CD14-positive monocyte (primary cell): ENCODE measurements at regions not wholly inside any gene's neighbourhood (a gene's known extent, or its start where the extent isn't known, plus 50 kb on each side); places are given as distances from the start of the nearest gene placed in this dataset.

Experiments
- DNase-seq, 3 donors: peaks; one replicate each; pipeline ENCODE4 v3.0.0-alpha.2; 2011 to 2022
- H2AFZ ChIP-seq: 2 replicates; pipeline ENCODE4 v1.6.0; 2012; ENCODE audit warnings: mild to moderate bottlenecking, low read depth, low read length, inconsistent platforms; ENCODE audit not compliant: insufficient read depth, poor library complexity, severe bottlenecking
- H3K27ac ChIP-seq, 2 donors: 1 replicate in 1 of 2; 2 replicates in 1 of 2; pipeline ENCODE4 v1.5.1; 2012 to 2013; ENCODE audit warnings: low read length in 2 of 2, control low read depth in 1 of 2, inconsistent platforms in 1 of 2, low read depth in 1 of 2, mild to moderate bottlenecking in 1 of 2
- H3K27me3 ChIP-seq, 2 donors: one replicate each; pipeline versions ENCODE4 v1.6.0 to v1.6.1; 2011 to 2013; ENCODE audit warnings: low read length in 2 of 2; ENCODE audit not compliant: control insufficient read depth in 2 of 2, insufficient read depth in 2 of 2
- H3K36me3 ChIP-seq, 2 donors: replicated peaks in 1 of 2; 1 replicate in 1 of 2; 2 replicates in 1 of 2; pipeline versions ENCODE4 v1.5.1 to v1.6.1; 2012 to 2013; ENCODE audit warnings: low read length in 2 of 2, control low read depth in 1 of 2, inconsistent platforms in 1 of 2, mild to moderate bottlenecking in 1 of 2; ENCODE audit not compliant: insufficient read depth in 2 of 2, control insufficient read depth in 1 of 2
- H3K4me1 ChIP-seq, 2 donors: 1 replicate in 1 of 2; 2 replicates in 1 of 2; pipeline versions ENCODE4 v1.5.1 to v1.6.1; 2012 to 2013; ENCODE audit warnings: low read length in 2 of 2, control low read depth in 1 of 2, inconsistent platforms in 1 of 2, mild to moderate bottlenecking in 1 of 2, moderate library complexity in 1 of 2; ENCODE audit not compliant: insufficient read depth in 2 of 2, control insufficient read depth in 1 of 2
- H3K4me2 ChIP-seq: replicated peaks from 2 replicates; pipeline ENCODE3; 2012; ENCODE audit warnings: low read length, moderate library complexity, mild to moderate bottlenecking; ENCODE audit not compliant: poor library complexity, severe bottlenecking; ENCODE audit errors: extremely low read depth
- H3K4me3 ChIP-seq, 3 experiments: fragments of 200-600 bp in 1 of 3; sonication (generic) in 1 of 3; replicated peaks in 1 of 3; 1 replicate in 2 of 3; 2 replicates in 1 of 3; pipeline ENCODE4 v1.5.1; 2011 to 2013; ENCODE audit warnings: low read length in 3 of 3, mild to moderate bottlenecking in 3 of 3, control low read depth in 2 of 3, low read depth in 2 of 3, inconsistent platforms in 1 of 3, moderate library complexity in 1 of 3
- H3K79me2 ChIP-seq: 2 replicates; pipeline ENCODE4 v1.6.0; 2012; ENCODE audit warnings: mild to moderate bottlenecking, control low read depth, inconsistent platforms, low read length, moderate library complexity; ENCODE audit not compliant: insufficient read depth
- H3K9ac ChIP-seq: 2 replicates; pipeline ENCODE4 v1.6.0; 2017; ENCODE audit warnings: low read length, mild to moderate bottlenecking; ENCODE audit not compliant: insufficient read depth, poor library complexity, severe bottlenecking
- H3K9me3 ChIP-seq, 2 donors: replicated peaks in 1 of 2; 1 replicate in 1 of 2; 2 replicates in 1 of 2; pipeline versions ENCODE4 v1.5.1 to v1.6.1; 2012 to 2013; ENCODE audit warnings: low read length in 2 of 2, control low read depth in 1 of 2; ENCODE audit not compliant: control insufficient read depth in 1 of 2, insufficient read depth in 1 of 2
- H4K20me1 ChIP-seq: 2 replicates; pipeline ENCODE4 v1.6.0; 2012; ENCODE audit warnings: mild to moderate bottlenecking, low read length, control low read depth, moderate library complexity; ENCODE audit not compliant: insufficient read depth
- H3K27ac Mint-ChIP-seq, 7 donors: one replicate each; pipeline ENCODE4 v1.8.0; 2020; ENCODE audit warnings: mild to moderate bottlenecking in 7 of 7, mixed read lengths in 7 of 7, moderate library complexity in 6 of 7, inconsistent platforms in 2 of 7
- H3K27me3 Mint-ChIP-seq, 3 donors: one replicate each; pipeline ENCODE4 v1.8.0; 2021 to 2022; ENCODE audit warnings: low read depth in 3 of 3, mild to moderate bottlenecking in 3 of 3, mixed read lengths in 3 of 3, moderate library complexity in 3 of 3, inconsistent platforms in 1 of 3
- H3K36me3 Mint-ChIP-seq, 2 donors: one replicate each; pipeline ENCODE4 v1.8.0; 2020; ENCODE audit warnings: mixed read lengths in 2 of 2, inconsistent platforms in 1 of 2, mild to moderate bottlenecking in 1 of 2
- H3K4me1 Mint-ChIP-seq: one replicate; pipeline ENCODE4 v1.8.0; 2020; ENCODE audit warnings: mild to moderate bottlenecking, mixed read lengths
- H3K4me3 Mint-ChIP-seq, 2 donors: one replicate each; pipeline ENCODE4 v1.8.0; 2020; ENCODE audit warnings: mild to moderate bottlenecking in 2 of 2, mixed read lengths in 2 of 2, moderate library complexity in 1 of 2
- H3K9me3 Mint-ChIP-seq, 7 donors: one replicate each; pipeline ENCODE4 v1.8.0; 2020 to 2022; ENCODE audit warnings: mixed read lengths in 7 of 7, mild to moderate bottlenecking in 6 of 7, moderate library complexity in 6 of 7, inconsistent platforms in 2 of 7
- WGBS: methylation state at CpG from one replicate; pipeline ENCODE4 v1.1.5; 2013; ENCODE audit warnings: missing lambda C conversion rate; ENCODE audit not compliant: insufficient coverage; 5-methylcytosine and 5-hydroxymethylcytosine counted together
- intact Hi-C, 2 donors: fragments of 100-400 bp; cut with micrococcal nuclease; formaldehyde crosslinking; loops; one replicate each; pipeline versions ENCODE4 v1.15.0 to v1.15.1; 2023
- TF ChIP-seq, protein P1 (sequence below): fragments of 200-600 bp; IDR thresholded peaks from one replicate; pipeline ENCODE4 v1.8.0; 2022; ENCODE audit warnings: antibody characterized with exemption, mild to moderate bottlenecking

DNA sequence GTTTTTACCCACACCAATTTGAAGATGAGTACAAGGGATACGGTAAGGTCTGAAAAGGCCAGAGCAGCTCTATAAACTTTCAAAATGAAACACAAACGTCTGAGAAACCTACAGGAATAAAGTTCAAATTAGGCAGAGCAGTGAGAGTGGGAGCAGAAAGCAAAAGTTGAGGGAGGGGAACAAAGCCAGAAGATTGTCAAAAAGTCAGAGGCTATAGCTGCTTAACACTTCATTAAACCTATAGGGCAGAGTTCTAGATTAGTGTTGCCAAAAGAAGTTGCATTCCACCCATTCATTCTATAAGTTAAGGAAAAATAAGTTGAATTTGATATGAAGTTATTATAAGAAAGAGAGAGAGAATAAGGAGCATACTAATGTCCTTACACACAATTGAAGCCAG lies 309.6 kb upstream of the CD180 start:
- TF ChIP-seq, protein P1, sequence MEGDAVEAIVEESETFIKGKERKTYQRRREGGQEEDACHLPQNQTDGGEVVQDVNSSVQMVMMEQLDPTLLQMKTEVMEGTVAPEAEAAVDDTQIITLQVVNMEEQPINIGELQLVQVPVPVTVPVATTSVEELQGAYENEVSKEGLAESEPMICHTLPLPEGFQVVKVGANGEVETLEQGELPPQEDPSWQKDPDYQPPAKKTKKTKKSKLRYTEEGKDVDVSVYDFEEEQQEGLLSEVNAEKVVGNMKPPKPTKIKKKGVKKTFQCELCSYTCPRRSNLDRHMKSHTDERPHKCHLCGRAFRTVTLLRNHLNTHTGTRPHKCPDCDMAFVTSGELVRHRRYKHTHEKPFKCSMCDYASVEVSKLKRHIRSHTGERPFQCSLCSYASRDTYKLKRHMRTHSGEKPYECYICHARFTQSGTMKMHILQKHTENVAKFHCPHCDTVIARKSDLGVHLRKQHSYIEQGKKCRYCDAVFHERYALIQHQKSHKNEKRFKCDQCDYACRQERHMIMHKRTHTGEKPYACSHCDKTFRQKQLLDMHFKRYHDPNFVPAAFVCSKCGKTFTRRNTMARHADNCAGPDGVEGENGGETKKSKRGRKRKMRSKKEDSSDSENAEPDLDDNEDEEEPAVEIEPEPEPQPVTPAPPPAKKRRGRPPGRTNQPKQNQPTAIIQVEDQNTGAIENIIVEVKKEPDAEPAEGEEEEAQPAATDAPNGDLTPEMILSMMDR, result no peak
- Histone ChIP-seq H3K4me3 (no peak overlapping the region), H2AFZ (no peak overlapping the region), H3K27ac (no peak overlapping the region), H4K20me1 (no peaks in the 10 kb centered on the region), H3K4me2 (no peak overlapping the region), H3K27me3 (no peaks in the 10 kb centered on the region), H3K4me1 (no peaks in the 10 kb centered on the region), H3K36me3 (no peaks in the 10 kb centered on the region), H3K9ac (no peak overlapping the region), H3K79me2 (no peaks in the 10 kb centered on the region), H3K9me3 (no peaks in the 10 kb centered on the region)
- intact Hi-C loops, result no loop called here
- H3K9me3 Mint-ChIP-seq, result peaks cover 0 to 7% (median 0%) of the 10 kb centered on the region in 7 donors
- WGBS, result no CpG with 5 or more reads among the region's 2 CpGs
- no peaks in the 10 kb centered on the region for H3K4me1 Mint-ChIP-seq
- H3K36me3 Mint-ChIP-seq, result no peaks in the 10 kb centered on the region
- no peak overlapping the region for H3K4me3 Mint-ChIP-seq
- H3K27me3 Mint-ChIP-seq, result no peaks in the 10 kb centered on the region
- H3K27ac Mint-ChIP-seq, result no peak overlapping the region
- no peak for DNase-seq

DNA sequence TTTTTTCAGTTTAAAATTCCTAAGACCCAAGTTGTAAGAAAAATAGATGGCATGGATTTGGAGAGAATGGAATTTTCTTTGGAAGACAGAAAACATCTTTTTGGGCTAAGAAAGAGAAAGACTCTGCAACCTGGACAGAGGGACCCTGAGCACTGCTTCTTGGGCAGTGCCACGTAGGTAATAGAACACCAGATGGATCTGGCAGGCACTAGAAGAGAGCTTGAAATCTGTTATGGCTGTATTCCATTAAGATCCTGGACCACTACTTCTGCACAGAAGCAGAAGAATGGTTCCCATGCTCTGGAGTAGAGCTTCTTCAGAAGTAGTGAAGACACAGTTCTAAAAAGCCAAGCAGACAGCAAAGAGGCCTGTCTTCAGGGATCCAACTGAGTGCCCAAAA lies 306.4 kb upstream of the CD180 start:
- 78% methylated on average over 1 of the region's 1 CpG for WGBS

More for the DNA sequence above, 306.4 kb upstream of the CD180 start:
- no peak overlapping the region for H2AFZ ChIP-seq
- H3K27ac Mint-ChIP-seq, result no peak overlapping the region
- intact Hi-C loops, result no loop called here
- no peaks in the 10 kb centered on the region for H3K36me3 Mint-ChIP-seq
- DNase-seq, result no peak
- no peaks in the 10 kb centered on the region for H4K20me1 ChIP-seq
- no peaks in the 10 kb centered on the region for H3K27me3 Mint-ChIP-seq
- H3K4me3 ChIP-seq, result no peak overlapping the region
- no peak overlapping the region for H3K4me3 Mint-ChIP-seq
- H3K79me2 ChIP-seq, result no peaks in the 10 kb centered on the region
- H3K9me3 ChIP-seq, result no peaks in the 10 kb centered on the region
- peaks cover 0 to 14% (median 8%) of the 10 kb centered on the region in 7 donors for H3K9me3 Mint-ChIP-seq
- H3K4me2 ChIP-seq, result no peak overlapping the region
- H3K27me3 ChIP-seq, result no peaks in the 10 kb centered on the region
- no peak overlapping the region for H3K9ac ChIP-seq
- H3K4me1 ChIP-seq, result no peaks in the 10 kb centered on the region
- no peaks in the 10 kb centered on the region for H3K4me1 Mint-ChIP-seq
- no peak overlapping the region for H3K27ac ChIP-seq
- no peaks in the 10 kb centered on the region for H3K36me3 ChIP-seq
- TF ChIP-seq, protein P1, result no peak
